Esophagus muscularis mucosa (tissue), 4 donors: ENCODE measurements at regions not wholly inside any gene's neighbourhood (a gene's known extent, or its start where the extent isn't known, plus 50 kb on each side); places are given as distances from the start of the nearest gene placed in this dataset.
A peak's percentile ranks its signal among the peaks of the same experiment; 100 is the strongest.

Experiments
- DNase-seq: peaks from one replicate; pipeline ENCODE4 v3.0.0-alpha.2; 2017; ENCODE audit errors: extremely low spot score
- H3K27ac ChIP-seq, 4 donors: fragments of 200-600 bp; sonication (generic); replicated peaks in 1 of 4; 1 replicate in 3 of 4; 2 replicates in 1 of 4; pipeline ENCODE4 v1.5.1; 2016 to 2019; ENCODE audit warnings: mild to moderate bottlenecking in 1 of 4
- H3K27me3 ChIP-seq, 4 donors: fragments of 200-600 bp; sonication (generic); one replicate each; pipeline versions ENCODE4 v1.5.1 to v1.6.0; 2016 to 2019
- H3K36me3 ChIP-seq, 4 donors: fragments of 200-600 bp; sonication (generic); one replicate each; pipeline ENCODE4 v1.5.1; 2016 to 2019
- H3K4me1 ChIP-seq, 4 donors: fragments of 200-600 bp; sonication (generic); one replicate each; pipeline ENCODE4 v1.5.1; 2016 to 2019
- H3K4me3 ChIP-seq, 4 donors: fragments of 200-600 bp; sonication (generic); 1 replicate in 2 of 4; 2 replicates in 2 of 4; pipeline ENCODE4 v1.5.1; 2016 to 2019; ENCODE audit warnings: mild to moderate bottlenecking in 4 of 4, moderate library complexity in 1 of 4
- H3K9me3 ChIP-seq, 4 donors: fragments of 200-600 bp; sonication (generic); 1 replicate in 3 of 4; 2 replicates in 1 of 4; pipeline ENCODE4 v1.5.1; 2016 to 2019
- CTCF ChIP-seq, 3 experiments: fragments of 200-600 bp in 2 of 3; fragments of 450-650 bp in 1 of 3; sonication (generic) in 2 of 3; IDR thresholded peaks; one replicate each; pipeline ENCODE4 v1.5.1; 2017 to 2019; ENCODE audit warnings: antibody characterized with exemption in 3 of 3, mild to moderate bottlenecking in 2 of 3, moderate library complexity in 1 of 3
- EP300 ChIP-seq: sonication (generic); formaldehyde crosslinking; IDR thresholded peaks from one replicate; pipeline ENCODE4 v1.6.1; 2017; ENCODE audit warnings: antibody characterized with exemption
- POLR2A ChIP-seq: fragments of 450-650 bp; IDR thresholded peaks from one replicate; pipeline ENCODE4 v1.6.1; 2017; ENCODE audit warnings: antibody characterized with exemption, moderate library complexity, mild to moderate bottlenecking, low read depth
- POLR2AphosphoS5 ChIP-seq, 2 donors: sonication (generic); formaldehyde crosslinking; IDR thresholded peaks; one replicate each; pipeline ENCODE4 v1.6.1; 2017; ENCODE audit warnings: antibody characterized with exemption in 2 of 2
- WGBS: methylation state at CpG from one replicate; pipeline ENCODE4 v1.1.5; 2018; 5-methylcytosine and 5-hydroxymethylcytosine counted together
- intact Hi-C: fragments of 100-400 bp; cut with DNase I; formaldehyde crosslinking; loops from one replicate; pipeline ENCODE4 v1.15.1; 2023

GRCh38 chr2:145123606-145124005 lies 603.7 kb upstream of the ZEB2 start:
- H3K36me3 ChIP-seq: no peaks in the 10 kb centered on the region
- no peak for DNase-seq
- H3K4me3 ChIP-seq: no peak overlapping the region
- intact Hi-C loops: no loop called here
- no peaks in the 10 kb centered on the region for H3K9me3 ChIP-seq
- H3K27me3 ChIP-seq: no peaks in the 10 kb centered on the region
- TF ChIP-seq POLR2A: no peak
- peak in 1 of 2 donors; percentile 40 for TF ChIP-seq POLR2AphosphoS5 (IDR thresholded peaks at IDR 0.05)
- WGBS: no CpG with 5 or more reads among the region's 2 CpGs
- H3K4me1 ChIP-seq: no peaks in the 10 kb centered on the region
- no peak overlapping the region for H3K27ac ChIP-seq

- Histone ChIP-seq H3K36me3 (no peaks in the 10 kb centered on the region), H3K27ac (no peak overlapping the region), H3K9me3 (no peaks in the 10 kb centered on the region), H3K4me1 (no peaks in the 10 kb centered on the region), H3K4me3 (no peak overlapping the region), H3K27me3 (no peaks in the 10 kb centered on the region)
- intact Hi-C loops: no loop called here
- TF ChIP-seq EP300: no peak
- TF ChIP-seq CTCF (IDR thresholded peaks at IDR 0.05): no peak
- no peak for TF ChIP-seq POLR2AphosphoS5 (IDR thresholded peaks at IDR 0.05)
- no peak for TF ChIP-seq POLR2A
- WGBS: 96% methylated on average over 1 of the region's 1 CpG
- DNase-seq: no peak
Measured at GRCh38 chr2:145119225-145119624, 599.3 kb upstream of the ZEB2 start.

GRCh38 chr2:145116834-145117725 lies 597.2 kb upstream of the ZEB2 start:
- Histone ChIP-seq H3K4me3 (no peak overlapping the region), H3K4me1 (no peaks in the 10 kb centered on the region), H3K27me3 (no peaks in the 10 kb centered on the region), H3K36me3 (no peaks in the 10 kb centered on the region), H3K9me3 (no peaks in the 10 kb centered on the region), H3K27ac (no peak overlapping the region)
- DNase-seq: no peak
- intact Hi-C loops: no loop called here
- 58% methylated on average over 5 of the region's 5 CpGs for WGBS
- no peak for TF ChIP-seq POLR2AphosphoS5 (IDR thresholded peaks at IDR 0.05)

GRCh38 chr2:145116056-145116455 lies 596.1 kb upstream of the ZEB2 start:
- Histone ChIP-seq H3K9me3 (no peaks in the 10 kb centered on the region), H3K36me3 (no peaks in the 10 kb centered on the region), H3K4me1 (no peaks in the 10 kb centered on the region), H3K4me3 (no peak overlapping the region), H3K27me3 (no peaks in the 10 kb centered on the region), H3K27ac (no peak overlapping the region)
- WGBS: 94% methylated on average over 2 of the region's 2 CpGs
- intact Hi-C loops: no loop called here
- no peak for DNase-seq
- TF ChIP-seq CTCF (IDR thresholded peaks at IDR 0.05): no peak
- no peak for TF ChIP-seq EP300
- no peak for TF ChIP-seq POLR2AphosphoS5 (IDR thresholded peaks at IDR 0.05)
- TF ChIP-seq POLR2A: no peak

GRCh38 chr2:145114726-145115125 lies 594.8 kb upstream of the ZEB2 start:
- WGBS: 66% methylated on average over 2 of the region's 2 CpGs
- H3K36me3 ChIP-seq: no peaks in the 10 kb centered on the region

More at GRCh38 chr2:145114726-145115125, 594.8 kb upstream of the ZEB2 start:
- Histone ChIP-seq H3K4me3 (no peak overlapping the region), H3K9me3 (no peaks in the 10 kb centered on the region), H3K27ac (no peak overlapping the region), H3K27me3 (no peaks in the 10 kb centered on the region), H3K4me1 (no peaks in the 10 kb centered on the region)
- intact Hi-C loops: no loop called here
- DNase-seq: no peak
- TF ChIP-seq POLR2AphosphoS5 (IDR thresholded peaks at IDR 0.05): no peak
- no peak for TF ChIP-seq POLR2A
- no peak for TF ChIP-seq CTCF (IDR thresholded peaks at IDR 0.05)
- no peak for TF ChIP-seq EP300
